ENCODE measurements at regions not wholly inside any gene's neighbourhood (a gene's known extent, or its start where the extent isn't known, plus 50 kb on each side); places are given as distances from the start of the nearest gene placed in this dataset.

DNA sequence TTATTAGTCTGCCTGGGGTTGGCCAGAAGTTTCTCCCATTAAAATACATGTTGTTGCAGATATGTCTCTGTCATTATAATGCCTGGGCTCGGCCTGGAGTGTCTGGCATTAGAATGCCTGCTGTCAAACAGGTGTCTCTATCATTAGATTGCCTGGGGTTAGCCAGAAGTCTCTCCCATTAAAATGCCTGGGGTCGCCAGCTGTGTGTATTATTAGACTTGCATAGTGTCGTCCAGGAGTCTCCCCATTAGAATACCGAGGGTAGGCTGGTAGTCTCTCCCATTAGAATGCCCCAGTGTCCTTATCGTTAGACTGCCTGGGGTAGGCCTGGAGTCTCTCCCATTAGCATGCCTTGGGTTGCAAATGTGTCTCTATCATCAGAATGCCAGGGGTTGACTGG lies 2270.8 kb downstream of the TP53TG3F start:
- H3K9me3 ChIP-seq (ENCODE audit: control insufficient read depth, low read depth, low read length), result no peaks in the 10 kb centered on the region
- H3K9ac ChIP-seq (ENCODE audit: control insufficient read depth, extremely low read depth, insufficient read depth, low read length), result no peak overlapping the region
- no peaks in the 10 kb centered on the region for H4K20me1 ChIP-seq (ENCODE audit: control insufficient read depth, extremely low read depth, insufficient read depth, low read length)
- FAIRE-seq (no peak), DNase-seq (ENCODE audit: low read depth, low spot score) (no peak)
- H3K79me2 ChIP-seq (ENCODE audit: control insufficient read depth, insufficient read depth, low read length), result no peaks in the 10 kb centered on the region
- H3K9me1 ChIP-seq (ENCODE audit: control insufficient read depth, extremely low read depth, insufficient read depth, low read length), result no peaks in the 10 kb centered on the region
- H2AFZ ChIP-seq (ENCODE audit: control insufficient read depth, low read length), result no peak overlapping the region
- no peak overlapping the region for H3K27ac ChIP-seq (ENCODE audit: control insufficient read depth, insufficient read depth, low read length)
- H3K36me3 ChIP-seq (ENCODE audit: control insufficient read depth in 2 of 2, extremely low read depth in 1 of 2, insufficient read depth in 2 of 2, low read length in 2 of 2), result no peaks in the 10 kb centered on the region
- no peak overlapping the region for H3K4me2 ChIP-seq (ENCODE audit: control insufficient read depth, extremely low read depth, insufficient read depth, low read depth, low read length)
- H3K4me1 ChIP-seq (ENCODE audit: control insufficient read depth, extremely low read depth, insufficient read depth, low read length), result peaks cover 17% of the 10 kb centered on the region
- no peak overlapping the region for H3K4me3 ChIP-seq (ENCODE audit: control insufficient read depth in 2 of 3, extremely low read depth in 1 of 3, insufficient read depth in 2 of 3, low read depth in 1 of 3, low read length in 3 of 3)
- dilution Hi-C loops (cut with MboI; ENCODE audit: extremely low pct_ligation_motif_present, low sequenced_read_pairs), result no loop called here
- no peaks in the 10 kb centered on the region for H3K27me3 ChIP-seq (ENCODE audit: control insufficient read depth, extremely low read depth, insufficient read depth, low read length)
- TF ChIP-seq EZH2 (IDR thresholded peaks at IDR 0.05; ENCODE audit: low read length), result no peak
- TF ChIP-seq, protein P1, sequence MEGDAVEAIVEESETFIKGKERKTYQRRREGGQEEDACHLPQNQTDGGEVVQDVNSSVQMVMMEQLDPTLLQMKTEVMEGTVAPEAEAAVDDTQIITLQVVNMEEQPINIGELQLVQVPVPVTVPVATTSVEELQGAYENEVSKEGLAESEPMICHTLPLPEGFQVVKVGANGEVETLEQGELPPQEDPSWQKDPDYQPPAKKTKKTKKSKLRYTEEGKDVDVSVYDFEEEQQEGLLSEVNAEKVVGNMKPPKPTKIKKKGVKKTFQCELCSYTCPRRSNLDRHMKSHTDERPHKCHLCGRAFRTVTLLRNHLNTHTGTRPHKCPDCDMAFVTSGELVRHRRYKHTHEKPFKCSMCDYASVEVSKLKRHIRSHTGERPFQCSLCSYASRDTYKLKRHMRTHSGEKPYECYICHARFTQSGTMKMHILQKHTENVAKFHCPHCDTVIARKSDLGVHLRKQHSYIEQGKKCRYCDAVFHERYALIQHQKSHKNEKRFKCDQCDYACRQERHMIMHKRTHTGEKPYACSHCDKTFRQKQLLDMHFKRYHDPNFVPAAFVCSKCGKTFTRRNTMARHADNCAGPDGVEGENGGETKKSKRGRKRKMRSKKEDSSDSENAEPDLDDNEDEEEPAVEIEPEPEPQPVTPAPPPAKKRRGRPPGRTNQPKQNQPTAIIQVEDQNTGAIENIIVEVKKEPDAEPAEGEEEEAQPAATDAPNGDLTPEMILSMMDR (optimal IDR thresholded peaks at IDR 0.05 in 1 of 3, IDR thresholded peaks at IDR 0.05 in 1 of 3, conservative IDR thresholded peaks at IDR 0.05 in 1 of 3; ENCODE audit: extremely low read depth in 1 of 3, insufficient read depth in 2 of 3, low read length in 3 of 3), result no peak

DNA sequence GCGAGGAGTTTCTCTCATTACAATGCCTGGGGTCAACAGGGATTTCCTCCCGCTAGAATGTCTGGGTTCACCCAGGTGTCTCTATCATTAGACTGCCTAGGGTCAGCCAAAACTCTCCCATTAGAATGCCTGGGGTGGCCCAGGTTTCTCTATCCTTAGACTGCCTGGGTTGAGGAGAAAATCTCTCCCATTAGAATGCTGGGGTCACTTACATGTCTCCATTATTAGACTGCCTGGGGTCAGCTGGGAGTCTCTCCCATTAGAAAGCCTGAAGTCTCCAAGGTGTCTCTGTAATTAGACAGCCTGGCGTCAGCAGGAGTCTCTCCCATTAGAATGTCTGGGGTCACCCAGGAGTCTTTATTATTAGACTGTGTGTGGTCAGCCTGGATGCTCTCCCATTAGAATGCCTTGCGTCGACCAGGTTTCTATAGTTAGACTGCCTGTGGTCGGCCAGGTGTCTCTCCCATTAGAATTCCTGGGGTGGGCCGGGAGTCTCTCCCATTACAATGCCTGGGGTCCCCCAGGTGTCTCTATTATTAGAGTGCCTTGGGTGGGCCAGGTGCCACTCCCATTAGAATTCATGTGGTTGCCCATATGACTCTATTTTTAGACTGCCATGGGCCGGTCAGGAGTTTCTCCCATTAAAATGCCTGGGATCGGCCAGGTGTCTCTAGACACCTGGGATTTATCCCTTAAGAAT lies 2272.1 kb downstream of the TP53TG3F start:
- no peak overlapping the region for H3K27ac ChIP-seq (ENCODE audit: control insufficient read depth, insufficient read depth, low read length)
- no peak overlapping the region for H2AFZ ChIP-seq (ENCODE audit: control insufficient read depth, low read length)
- FAIRE-seq (no peak), DNase-seq (ENCODE audit: low read depth, low spot score) (no peak)
- H3K4me1 ChIP-seq (ENCODE audit: control insufficient read depth, extremely low read depth, insufficient read depth, low read length), result peaks cover 17% of the 10 kb centered on the region
- H3K9ac ChIP-seq (ENCODE audit: control insufficient read depth, extremely low read depth, insufficient read depth, low read length), result no peak overlapping the region
- no peaks in the 10 kb centered on the region for H3K9me1 ChIP-seq (ENCODE audit: control insufficient read depth, extremely low read depth, insufficient read depth, low read length)
- TF ChIP-seq EZH2 (IDR thresholded peaks at IDR 0.05; ENCODE audit: low read length), result no peak
- TF ChIP-seq, protein P1 (optimal IDR thresholded peaks at IDR 0.05 in 1 of 3, IDR thresholded peaks at IDR 0.05 in 1 of 3, conservative IDR thresholded peaks at IDR 0.05 in 1 of 3; ENCODE audit: extremely low read depth in 1 of 3, insufficient read depth in 2 of 3, low read length in 3 of 3), result no peak
- no peaks in the 10 kb centered on the region for H4K20me1 ChIP-seq (ENCODE audit: control insufficient read depth, extremely low read depth, insufficient read depth, low read length)
- H3K9me3 ChIP-seq (ENCODE audit: control insufficient read depth, low read depth, low read length), result no peaks in the 10 kb centered on the region
- dilution Hi-C loops (cut with MboI; ENCODE audit: extremely low pct_ligation_motif_present, low sequenced_read_pairs), result no loop called here
- no peaks in the 10 kb centered on the region for H3K27me3 ChIP-seq (ENCODE audit: control insufficient read depth, extremely low read depth, insufficient read depth, low read length)
- H3K4me2 ChIP-seq (ENCODE audit: control insufficient read depth, extremely low read depth, insufficient read depth, low read depth, low read length), result no peak overlapping the region
- H3K4me3 ChIP-seq (ENCODE audit: control insufficient read depth in 2 of 3, extremely low read depth in 1 of 3, insufficient read depth in 2 of 3, low read depth in 1 of 3, low read length in 3 of 3), result no peak overlapping the region
- H3K79me2 ChIP-seq (ENCODE audit: control insufficient read depth, insufficient read depth, low read length), result no peaks in the 10 kb centered on the region
- H3K36me3 ChIP-seq (ENCODE audit: control insufficient read depth in 2 of 2, extremely low read depth in 1 of 2, insufficient read depth in 2 of 2, low read length in 2 of 2), result no peaks in the 10 kb centered on the region

All from keratinocyte (primary cell).